ENCODE measurements at regions not wholly inside any gene's neighbourhood (a gene's known extent, or its start where the extent isn't known, plus 50 kb on each side); places are given as distances from the start of the nearest gene placed in this dataset.
"Not testable (repeated sequence)": the region's sequence is repeated elsewhere in the genome, so short reads cannot be mapped to it uniquely, and the experiment has no call there.

DNA sequence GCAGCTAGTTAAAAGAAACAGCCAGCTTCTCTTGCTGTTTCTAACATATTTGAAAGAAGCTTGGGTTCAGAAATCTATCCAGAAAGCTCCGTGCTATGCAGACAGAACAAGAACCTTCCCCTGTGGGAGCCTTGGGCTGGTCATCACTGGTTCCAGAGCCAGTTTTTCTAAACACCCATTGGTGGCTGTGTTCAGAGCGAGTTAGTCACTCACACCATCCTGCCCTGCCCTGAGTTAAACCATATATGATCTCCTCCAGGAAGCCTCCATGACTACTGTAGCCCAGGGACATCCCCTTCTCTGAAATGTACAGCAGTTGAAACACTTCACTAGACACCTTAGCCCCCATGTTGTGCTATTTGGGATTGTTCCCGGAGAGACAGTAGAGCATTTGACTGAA is 200.8 kb upstream of the SGCG start:
- DNase-seq (ENCODE audit: low spot score): no peak

DNA sequence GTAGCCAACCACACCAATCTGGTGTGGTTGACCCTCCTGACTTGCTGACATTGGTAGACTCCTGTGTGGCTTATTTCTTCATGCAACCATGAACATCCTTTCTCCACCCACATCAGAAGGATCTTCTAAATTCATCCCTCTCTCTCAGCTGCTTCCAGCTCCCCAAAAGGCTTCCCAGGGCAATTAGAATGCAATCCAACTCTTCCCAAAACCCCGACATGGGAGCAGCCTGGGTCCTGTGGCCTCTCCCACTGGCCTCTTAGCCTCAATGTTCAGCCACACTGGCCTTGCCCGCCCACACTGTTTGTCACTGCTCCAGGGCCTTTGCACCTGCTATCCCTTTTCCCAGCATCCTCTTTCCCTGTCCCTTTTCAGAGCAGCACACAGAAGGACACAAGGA is 199.8 kb upstream of the SGCG start:
- no peak for DNase-seq (ENCODE audit: low spot score)

DNA sequence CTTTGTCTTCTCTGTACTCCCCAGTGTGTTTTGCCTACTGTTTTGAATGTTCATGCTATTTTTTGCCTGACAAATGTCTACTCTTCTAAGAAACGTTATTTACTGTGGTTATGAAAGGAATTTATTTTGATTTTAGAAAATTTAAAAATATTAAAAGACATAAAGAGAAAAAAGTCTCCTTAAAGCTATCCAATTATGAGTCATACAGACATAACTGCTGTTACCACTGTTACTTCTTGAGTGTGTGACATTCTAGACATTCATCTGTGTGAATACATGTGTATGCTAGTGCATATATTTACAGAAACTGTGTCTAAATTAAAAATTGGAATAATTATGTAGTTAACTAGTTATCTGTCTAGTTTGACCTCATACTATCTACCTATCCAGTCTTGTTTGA is 187.6 kb upstream of the SGCG start:
- DNase-seq (ENCODE audit: low spot score): no peak

DNA sequence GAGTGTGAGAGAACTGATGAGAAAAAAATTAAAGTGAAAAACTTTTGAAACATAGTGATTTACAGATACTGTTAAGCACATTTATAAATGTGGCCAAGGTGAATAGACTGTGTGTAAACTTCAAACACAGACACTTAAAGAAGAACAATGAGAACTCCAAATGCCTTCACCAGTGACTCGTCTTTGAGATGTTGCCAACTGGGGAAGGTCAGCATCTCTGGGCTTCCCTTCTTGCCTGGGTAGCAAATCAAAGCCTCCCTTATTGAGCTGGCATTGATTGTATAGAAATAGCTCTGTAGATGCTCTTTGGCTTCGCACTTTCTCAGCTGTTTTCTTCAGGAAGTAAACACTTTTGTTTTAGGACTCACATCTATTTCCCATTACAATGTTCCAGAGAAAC is 177.3 kb upstream of the SGCG start:
- DNase-seq (ENCODE audit: low spot score): no peak

DNA sequence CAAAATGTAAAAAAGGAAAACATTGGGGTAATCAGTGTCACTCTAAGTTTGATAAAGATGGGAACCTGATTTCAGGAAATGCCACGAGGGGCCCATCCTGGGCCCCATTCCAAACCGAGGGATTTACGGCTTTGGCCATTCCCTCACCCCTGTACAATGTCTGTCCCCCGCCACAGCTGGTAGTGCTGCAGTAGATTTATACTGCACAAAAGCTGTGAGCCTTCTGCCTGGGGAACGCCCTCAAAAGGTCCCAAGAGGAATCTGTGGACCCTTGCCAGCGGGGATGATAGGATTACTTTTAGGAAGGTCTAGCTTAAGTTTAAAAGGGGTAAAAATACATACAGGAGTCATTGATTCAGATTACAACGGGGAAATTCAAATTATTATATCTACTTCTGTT is 173.4 kb upstream of the SGCG start:
- DNase-seq (ENCODE audit: low spot score): no peak

DNA sequence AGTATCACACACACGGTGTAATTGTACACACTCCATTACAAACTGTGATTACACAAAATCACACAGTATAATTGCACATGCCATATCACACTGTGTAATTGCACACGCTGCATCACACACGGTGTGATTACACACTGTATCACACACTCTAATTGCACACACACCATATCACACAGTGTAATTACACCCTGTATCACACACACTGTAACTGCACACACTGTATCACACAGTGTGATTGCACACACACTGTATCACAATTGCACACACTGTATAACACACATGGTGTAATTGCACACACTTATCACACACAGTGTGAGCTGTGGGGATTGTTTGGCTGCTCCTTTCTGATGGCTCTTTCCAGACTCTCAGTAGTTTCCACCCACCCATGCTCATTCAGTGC is 162.6 kb upstream of the SGCG start:
- DNase-seq (ENCODE audit: low spot score): no peak

DNA sequence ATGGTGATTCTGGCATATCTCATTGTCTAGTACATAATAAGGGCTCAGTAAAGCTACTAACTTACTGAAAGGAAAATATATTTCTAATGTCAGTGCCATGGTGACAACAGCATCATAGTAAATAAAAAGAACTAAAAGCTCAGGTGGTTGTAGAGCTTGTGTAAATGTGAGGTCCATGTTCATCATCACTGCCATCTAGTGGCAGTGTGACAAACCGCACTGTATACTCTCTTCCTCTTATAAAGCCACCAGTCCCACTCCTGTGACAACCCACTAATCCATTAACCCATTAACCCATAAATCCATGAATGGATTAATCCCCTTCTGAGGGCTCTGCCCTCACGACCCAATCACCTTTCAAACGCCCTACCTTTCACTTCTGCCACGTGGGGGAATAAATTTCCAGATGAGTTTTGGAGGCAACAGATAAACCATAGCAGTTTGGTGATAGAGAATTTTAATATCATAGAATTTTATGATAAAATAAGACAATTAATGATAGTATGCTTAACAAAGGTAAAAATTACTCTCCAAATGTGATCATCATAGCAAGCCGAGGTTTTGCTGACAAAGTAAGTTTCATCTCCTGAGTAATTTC is 160.4 kb upstream of the SGCG start:
- DNase-seq (ENCODE audit: low spot score): peak; percentile 49

DNA sequence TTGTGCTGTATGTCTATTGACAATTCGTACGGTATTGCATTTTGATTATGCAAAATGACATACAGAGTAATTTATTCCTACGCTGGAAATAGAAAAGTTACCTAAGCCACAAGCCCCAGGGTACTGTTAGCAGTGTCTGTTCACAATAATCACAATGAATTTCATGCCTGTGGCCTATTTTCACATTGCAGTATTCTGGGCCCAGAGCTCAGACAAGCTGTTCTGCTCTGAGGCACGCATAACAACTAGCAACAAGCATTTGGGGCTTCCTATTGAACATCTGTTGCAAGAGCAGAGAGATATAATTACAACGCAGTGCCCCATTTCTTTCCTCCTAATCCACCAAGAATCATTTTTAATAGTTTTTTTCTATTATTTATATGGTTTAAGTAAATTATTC is 158.9 kb upstream of the SGCG start:
- DNase-seq (ENCODE audit: low spot score): no peak

DNA sequence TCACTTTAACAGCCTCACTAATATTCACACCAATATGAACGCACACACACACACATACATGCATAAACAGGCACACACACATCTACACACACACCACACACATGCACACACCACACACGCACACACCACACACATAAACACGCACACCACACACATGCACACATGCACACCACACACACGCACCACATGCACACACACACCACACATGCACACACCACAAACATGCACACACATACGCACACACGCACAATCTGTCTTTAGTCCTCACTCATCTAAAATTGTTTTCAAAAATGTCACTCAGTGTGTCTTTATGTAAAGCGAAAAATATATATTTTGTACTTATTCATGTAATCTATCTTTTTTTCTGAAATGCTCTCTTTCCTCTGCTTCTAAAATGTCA is 158.1 kb upstream of the SGCG start:
- DNase-seq (ENCODE audit: low spot score): no peak

DNA sequence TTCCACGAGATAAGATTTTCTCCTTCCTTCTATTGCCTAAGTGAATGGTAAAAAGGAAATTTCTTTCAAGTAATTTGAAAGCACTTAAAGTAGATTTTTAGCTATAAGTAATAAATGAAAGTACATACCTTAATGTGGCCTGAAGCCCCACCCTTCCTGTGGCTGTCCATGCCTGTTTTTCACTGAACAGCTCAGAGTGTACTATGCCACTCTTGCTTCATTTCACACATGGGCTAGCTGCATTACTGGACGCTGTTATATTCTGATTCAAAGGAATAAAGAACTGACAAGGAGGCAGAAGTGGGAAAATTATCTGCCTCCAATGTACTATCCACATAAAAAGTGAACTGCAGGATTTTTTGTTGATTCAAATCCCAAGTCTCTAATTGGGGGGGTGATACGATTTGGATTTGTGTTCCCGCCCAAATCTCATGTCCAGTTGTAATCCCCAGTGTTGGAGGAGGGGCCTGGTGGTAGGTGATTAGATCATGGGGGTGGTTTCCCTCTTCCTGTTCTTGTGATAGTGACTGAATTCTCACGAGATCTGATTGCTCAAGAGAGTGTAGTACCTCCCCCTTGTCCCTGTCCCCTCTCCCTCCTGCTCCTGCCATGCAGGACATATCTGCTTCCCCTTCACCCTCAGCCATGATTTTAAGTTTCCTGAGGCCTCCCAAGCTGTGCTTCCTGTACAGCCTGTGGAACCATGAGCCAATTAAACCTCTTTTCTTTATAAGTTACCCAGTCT is 154.7 kb upstream of the SGCG start:
- no peak for DNase-seq (ENCODE audit: low spot score)

DNA sequence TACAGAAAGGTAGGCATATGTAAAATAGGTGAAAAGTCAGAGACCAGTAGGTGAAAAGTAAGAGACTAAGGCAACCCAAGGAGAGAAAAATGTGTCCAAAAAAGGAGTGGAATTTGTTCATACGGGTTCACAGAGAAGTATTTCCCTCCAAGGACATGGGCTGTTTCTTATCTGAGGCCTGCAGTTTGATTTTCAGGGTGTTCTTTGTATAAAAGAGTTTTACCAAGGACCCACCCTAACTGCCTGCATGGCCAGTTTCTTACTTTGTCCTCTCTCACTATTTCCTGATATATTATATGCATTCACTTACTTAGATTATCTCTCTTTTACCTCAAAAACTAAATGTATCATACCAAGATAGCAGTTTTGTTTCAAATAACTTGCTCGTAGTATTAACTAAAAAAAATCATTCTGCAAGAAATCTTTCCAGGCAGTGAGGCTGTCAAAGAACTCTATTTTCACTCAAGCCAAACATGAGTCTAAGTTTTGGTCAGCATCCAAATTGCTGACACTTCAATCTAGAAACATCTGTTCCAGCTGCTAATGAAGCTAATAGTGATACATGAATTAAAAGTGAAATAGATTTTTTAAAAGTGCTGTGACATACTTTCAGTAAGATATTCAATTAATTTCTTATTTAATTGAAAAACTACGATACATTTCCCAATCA is 141.4 kb upstream of the SGCG start:
- no peak for DNase-seq (ENCODE audit: low spot score)

DNA sequence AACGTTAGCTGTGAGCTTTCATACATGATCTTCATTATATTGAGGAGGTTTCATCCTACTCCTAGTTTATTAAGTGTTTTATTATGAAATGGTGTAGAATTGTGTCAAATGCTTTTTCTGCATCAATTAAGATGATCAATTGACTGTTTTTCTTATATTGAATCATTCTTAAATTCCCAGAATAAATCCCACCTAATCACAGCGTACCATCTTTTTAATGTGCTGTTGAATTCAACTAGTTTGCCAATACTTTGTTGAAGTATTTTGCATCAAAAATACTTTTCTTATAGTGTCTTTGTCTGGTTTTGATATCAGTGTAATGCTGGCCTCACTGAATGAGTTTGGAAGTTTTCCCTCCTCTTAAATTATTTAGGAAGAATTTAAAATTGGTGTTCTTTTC is 138.6 kb upstream of the SGCG start:
- no peak for DNase-seq (ENCODE audit: low spot score)

DNA sequence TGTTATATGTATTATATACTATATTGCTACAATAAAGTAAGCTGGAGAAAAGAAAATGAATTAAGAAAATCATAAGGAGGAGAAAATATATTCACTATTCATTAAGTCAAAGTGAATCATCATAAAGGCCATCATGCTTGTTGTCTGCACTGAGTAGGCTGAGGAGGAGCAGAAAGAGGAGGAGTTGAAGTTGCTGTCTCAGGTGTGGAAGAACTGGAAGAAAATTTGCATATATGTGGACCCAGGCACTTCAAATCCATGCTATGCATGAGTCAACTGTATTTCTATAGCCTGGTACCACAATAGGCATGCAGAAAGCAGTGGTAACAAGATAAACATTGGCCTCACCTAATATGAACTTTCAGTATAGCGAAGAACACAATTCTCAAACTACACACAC is 135.9 kb upstream of the SGCG start:
- no peak for DNase-seq (ENCODE audit: low spot score)

DNA sequence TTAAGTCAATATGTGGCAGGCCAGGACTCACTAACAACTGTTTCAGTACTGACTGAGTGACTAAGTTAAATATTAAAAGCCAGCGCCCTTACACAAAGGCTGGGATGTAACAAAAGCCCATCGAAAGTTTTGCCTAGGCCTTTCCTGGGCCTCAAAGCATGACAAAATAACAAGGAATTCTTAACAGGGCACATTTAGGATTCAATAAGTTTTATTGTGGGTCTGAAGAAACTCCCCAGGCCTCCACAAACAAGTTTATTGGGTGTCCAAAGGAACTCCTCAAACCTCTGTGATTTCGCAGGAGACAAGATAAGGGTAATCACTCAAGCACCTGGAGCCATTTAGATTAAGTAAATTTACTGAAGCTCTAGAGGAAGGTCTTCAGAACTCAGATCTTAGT is 130.7 kb upstream of the SGCG start:
- DNase-seq (ENCODE audit: low spot score): no peak

DNA sequence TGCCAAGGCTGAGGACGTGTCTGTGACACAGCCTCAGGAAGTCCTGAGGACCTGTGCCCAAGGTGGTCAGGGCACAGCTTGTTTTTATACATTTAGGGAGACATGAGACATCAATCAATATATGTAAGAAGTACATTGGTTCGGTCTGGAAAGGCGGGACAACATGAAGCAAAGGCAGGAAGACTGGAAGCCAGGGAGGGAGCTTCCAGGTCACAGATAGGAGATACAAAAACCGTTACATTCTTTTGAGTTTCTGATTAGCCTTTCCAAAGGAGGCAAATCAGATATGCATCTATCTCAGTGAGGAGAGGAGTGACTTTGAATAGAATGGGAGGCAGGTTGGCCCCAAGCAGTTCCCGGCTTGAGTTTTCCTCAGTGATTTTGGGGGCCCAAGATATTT is 127.1 kb upstream of the SGCG start:
- not testable (repeated sequence) for DNase-seq (ENCODE audit: low spot score)

DNA sequence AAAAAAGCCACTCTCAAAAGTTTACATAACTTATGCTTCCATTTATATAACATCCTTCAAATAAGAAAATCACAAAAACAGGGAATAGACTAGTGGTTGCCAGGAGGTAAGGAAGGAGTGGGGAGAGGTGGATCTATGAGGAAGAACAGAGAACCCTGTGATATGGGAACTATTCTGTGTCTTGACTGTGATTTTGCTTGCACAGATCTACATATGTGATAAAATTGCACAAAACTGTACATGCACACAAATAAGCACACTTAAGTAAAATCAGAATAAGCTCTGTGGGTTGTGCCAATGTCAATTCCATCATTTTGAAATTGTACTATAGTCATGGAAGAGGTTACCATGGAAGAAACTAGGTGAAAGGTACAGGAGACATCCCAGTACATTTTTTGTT is 121.6 kb upstream of the SGCG start:
- DNase-seq (ENCODE audit: low spot score): no peak

DNA sequence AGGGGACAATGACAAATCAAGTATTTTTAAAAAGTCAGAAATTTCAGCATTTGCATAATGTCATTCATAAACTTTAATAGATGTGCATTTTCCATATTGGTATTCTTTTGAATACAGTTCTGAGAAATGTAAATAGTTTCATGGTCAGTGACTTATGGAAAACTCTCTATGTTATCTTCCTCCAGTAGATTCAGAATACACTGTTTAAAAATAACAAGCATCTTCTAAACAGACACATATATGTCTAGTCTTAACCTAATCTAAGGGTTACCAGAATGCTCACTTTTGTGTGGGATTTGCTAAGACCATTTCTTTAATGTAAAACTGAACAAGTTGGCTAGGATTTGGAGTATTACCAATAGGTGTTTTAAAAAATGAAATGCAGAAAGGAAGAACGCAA is 119.8 kb upstream of the SGCG start:
- DNase-seq (ENCODE audit: low spot score): no peak

DNA sequence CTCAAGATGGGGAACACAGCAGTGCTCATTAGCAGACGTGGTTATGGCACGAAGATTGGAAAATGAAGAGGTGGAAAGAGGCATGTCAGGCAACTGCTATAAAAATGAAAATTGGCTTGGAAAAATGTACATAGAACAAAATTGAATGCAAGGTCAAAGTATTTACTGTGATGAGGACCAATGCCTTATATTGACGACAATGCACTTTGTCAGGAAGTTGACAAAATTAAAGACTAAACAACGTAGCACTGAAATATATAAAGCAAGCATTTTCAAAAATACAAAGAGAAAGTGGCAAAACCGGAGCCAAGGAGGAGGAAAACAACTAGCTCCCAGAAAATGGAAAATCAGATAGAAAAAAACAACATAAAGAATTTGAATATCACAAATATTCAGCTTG is 113.7 kb upstream of the SGCG start:
- DNase-seq (ENCODE audit: low spot score): no peak

DNA sequence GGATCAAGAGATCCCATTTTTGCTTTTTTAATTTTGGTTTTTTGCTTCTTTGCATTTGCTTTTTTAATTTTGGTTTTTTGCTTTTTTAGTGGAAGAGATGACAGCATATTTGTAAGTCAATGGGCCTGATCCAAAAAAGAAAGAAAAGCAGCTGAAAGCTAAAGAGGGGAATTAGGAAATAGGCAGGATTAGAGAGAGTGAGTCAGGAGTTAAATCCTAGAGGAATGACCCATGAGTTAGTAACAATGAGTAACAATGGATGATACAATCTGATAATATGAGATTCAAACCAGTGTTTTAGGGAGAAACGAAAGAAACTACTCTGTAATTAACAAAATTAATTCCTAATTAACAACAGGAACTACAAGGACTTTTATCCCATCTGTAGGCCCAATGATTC is 111.2 kb upstream of the SGCG start:
- DNase-seq (ENCODE audit: low spot score): no peak

DNA sequence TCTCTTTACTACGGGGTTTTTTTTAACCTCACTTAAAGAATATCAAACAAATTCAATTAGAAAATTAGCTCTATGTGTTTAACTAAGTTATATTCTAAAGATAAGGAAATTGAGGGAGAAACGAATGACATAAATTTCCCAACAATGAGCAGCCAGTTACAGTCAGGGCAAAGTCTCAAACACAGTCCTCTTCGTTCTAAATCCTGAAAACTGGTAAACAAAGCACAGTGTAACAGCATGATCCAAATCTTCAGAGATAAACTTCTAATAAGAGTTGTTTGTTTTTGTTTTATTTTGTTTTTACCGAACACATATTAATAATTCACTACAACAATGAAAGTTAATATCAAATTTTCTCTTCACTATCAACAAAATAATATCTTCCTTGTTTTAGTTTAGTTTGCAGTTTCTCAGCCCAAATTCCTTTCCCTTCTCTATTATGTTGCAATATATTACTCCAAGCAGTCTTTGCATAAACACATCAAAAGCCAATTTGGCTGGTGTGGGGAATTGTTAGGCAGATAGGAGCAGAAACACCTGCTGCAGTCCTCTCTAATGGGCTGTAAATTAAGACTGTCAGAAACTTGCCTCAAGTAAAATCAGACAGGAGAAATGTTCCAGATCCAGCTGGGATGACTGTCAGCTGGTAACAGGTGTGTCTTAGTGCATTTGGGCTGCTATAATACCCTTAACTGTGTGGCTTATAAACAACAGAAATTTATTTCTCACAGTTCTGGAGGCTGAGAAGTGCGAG is 106.5 kb upstream of the SGCG start:
- DNase-seq (ENCODE audit: low spot score): no peak

DNA sequence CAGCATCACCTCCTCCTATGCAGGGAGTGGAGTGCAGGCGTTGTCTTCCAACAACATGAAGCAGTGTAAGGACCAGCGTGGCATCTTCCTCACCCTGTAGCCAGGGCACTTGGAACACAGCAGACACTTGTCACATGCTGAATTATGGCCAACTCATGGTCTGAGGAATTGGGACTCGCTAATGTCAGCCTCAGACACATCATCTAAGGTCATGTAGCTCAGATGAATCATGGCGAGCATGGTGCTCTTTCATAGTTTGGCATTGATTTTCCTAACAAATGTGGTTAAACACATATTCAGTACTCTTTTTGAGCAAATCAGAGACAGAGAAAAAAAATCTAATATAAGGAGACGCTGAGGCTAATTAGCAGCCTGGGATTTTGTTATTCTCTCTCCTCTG is 99.6 kb upstream of the SGCG start:
- no peak for DNase-seq (ENCODE audit: low spot score)

DNA sequence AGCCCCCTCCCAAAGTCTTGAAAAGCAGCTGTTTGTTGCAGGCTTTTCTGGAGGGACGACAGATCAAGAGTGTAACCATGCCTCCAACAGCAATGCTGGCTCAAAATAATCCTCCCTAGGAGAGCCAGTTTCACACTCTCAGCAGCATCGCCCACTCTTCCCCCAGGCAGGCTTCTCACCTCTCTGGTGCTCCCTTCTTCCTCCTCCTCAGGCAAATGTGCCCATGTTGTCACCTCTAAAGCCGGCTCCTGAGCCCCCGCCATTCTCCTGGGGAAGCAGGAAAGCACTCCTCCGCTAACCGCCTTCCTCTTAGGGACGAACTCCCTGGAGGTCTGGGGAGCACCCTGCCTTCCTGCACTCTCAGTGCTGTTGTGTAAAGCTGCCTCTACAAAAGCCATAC is 98.9 kb upstream of the SGCG start:
- no peak for DNase-seq (ENCODE audit: low spot score)
